Embryonic facial prominence (tissue), 1 donor: ENCODE measurements at regions not wholly inside any gene's neighbourhood (a gene's known extent, or its start where the extent isn't known, plus 50 kb on each side); places are given as distances from the start of the nearest gene placed in this dataset.

Source experiments
- DNase-seq: peaks from one replicate; pipeline ENCODE4 v3.0.0-alpha.2; 2016; ENCODE audit errors: extremely low spot score

DNA sequence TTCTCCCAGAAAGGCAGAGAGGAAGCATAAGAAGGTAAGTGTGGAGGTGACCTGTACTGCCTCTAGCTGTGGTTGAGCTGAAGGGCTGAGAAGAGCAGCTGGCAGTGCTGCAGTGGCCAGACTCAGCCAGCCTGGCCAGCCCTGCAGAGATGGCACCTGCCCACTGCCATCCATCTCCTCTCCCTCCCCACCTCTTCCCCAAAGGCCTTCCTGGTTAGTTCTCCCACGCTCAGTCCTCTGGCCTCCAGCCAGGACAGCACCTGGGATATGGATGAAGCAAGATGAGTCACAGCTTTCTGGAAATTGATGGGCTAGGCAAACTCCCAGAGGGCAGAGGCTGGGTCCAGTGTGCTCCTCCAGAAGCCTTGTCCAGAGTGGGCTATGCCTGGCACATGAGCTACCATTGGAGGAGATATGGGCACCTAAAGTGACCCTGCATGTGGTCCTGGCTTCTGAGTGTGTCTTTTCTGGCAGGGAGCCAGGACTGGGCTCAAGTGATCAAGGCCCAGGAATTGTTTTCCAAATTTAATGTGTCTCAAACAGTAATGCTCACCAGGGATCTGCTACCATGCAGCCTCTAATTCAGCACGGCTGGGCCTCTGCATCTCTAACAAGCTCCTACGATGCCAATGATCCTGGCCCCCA is 81.0 kb upstream of the CACUL1 start:
- no peak for DNase-seq

DNA sequence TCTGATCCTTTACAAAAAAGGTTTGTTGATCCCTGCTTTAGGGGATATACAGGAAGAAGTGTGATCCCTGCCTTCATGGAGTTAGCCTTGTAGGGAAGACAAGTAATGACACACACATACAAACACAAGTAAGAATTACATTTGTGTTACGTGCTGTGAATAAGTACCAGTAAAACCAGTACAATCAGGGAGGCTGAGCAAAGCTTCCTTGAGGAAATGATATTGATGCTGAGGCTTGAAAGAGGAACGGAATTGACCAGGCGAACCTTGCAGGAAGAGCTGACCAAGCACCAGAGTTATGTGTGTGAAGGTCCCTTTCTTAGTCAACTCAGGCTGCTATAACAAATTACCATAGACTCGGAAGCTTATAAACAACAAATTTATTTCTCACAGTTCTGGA is 83.6 kb upstream of the CACUL1 start:
- no peak for DNase-seq

- no peak for DNase-seq
These were observed 84.6 kb upstream of the CACUL1 start for GRCh38 chr10:118839348-118839747.

DNA sequence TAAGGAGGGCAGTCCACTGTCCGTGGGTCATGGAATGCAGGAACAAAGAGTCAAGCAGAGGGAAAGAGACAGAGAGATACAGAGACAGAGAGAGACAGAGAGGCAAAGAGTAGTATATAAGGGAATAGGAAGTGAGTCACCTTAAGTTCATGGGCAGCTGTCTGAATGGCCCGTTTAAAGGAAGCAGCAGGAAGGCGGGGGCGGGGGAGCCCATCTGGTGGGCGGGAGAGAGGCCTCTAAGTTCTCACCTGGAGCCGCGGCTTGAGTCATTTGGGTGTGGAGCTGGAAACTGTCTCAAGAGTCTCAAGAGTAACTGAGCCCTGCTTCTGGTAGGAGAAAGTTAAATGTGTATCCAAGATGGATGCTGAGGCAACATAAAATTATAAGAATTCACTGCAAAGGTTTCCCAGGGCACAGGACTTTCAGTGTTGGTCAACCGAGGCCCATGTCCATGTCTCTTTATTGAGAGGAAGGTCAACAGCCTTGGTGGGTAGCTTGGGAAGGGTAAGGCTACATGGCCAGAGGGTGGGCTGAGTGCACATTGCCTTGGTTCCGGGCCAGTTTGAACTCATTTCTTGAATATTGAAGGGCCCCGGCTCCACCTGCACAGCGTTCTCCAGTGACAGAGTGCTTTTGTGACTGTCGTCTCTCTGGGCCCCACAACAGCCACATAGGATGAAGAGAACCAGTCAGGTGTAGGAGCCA is 85.5 kb upstream of the CACUL1 start:
- DNase-seq, result no peak

DNA sequence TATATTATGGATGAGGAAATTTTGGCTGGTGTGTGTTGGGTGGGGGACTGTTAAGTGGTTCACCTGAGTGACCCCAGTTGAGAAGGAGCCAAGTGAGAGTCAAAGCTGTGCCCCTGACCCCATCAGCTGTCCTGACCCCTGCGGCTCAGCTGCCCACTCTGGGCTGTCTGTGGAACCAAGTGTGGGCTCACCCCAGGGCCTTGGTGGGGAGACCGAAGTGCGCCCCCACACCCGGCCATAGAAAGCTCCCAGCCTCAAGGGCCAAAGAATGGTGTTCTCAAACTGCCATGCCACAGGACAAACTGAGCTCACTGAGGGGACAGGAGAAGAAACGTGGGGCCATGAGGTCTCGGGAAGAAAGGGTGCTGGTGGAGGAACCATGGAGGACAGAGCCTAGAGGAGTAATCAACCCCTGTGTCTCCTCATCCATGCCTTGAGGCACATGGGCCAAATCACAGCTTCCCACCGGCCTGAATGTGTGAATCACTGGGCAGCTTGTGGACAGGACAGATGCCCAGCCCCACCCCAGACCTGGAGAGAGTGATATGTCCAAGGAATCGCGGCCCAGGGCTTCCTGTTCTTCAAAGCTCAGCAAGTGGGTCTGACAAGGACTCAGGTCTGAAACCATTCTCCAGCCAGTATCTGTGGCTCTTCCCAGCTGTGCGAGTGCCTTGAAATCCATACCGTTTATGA is 86.2 kb upstream of the CACUL1 start:
- no peak for DNase-seq

GRCh38 chr10:118841881-118842605 is 87.3 kb upstream of the CACUL1 start:
- no peak for DNase-seq

- DNase-seq, result no peak
These were observed 88.3 kb upstream of the CACUL1 start for GRCh38 chr10:118842843-118843624.

- no peak for DNase-seq
These were observed 89.0 kb upstream of the CACUL1 start for GRCh38 chr10:118843647-118844265.

DNA sequence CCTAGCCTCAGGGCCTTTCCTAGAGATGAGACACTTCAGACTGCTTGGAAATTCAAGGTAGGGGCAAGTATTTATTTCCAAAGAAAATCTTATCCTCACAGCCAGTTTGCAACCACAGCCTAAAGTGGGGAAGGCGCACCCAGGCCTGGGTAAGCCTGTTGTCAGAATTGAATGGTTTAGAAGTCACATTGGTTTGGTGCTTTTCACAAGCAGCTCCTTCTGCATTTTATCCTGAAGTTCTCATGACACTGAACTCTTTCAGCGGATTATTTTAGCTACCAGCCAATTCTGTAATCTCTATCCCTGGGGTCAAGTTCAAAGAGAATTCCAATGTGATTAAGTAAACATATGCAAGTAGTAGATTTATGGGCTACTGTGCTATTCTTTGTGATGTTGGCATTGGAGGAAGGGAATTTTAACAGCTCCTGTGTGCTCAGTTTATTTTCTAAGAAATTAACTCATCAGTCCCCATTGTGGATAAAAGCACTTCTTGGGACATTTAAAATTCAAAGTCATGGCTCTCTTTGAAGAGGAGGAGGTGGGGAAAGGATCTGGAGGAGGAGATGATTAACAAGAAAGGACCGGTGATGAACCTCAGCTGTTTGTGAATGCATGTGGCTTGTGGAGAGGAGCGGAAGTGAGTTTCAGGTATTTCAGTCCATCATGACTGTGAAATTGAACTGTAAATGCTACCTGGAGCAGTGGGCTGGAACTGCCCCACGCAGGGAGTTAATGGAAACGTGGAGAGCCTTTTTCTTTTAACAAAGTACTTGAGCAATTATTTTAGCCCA is 90.2 kb upstream of the CACUL1 start:
- DNase-seq, result no peak

GRCh38 chr10:118845776-118846175 is 91.0 kb upstream of the CACUL1 start:
- DNase-seq, result no peak

DNA sequence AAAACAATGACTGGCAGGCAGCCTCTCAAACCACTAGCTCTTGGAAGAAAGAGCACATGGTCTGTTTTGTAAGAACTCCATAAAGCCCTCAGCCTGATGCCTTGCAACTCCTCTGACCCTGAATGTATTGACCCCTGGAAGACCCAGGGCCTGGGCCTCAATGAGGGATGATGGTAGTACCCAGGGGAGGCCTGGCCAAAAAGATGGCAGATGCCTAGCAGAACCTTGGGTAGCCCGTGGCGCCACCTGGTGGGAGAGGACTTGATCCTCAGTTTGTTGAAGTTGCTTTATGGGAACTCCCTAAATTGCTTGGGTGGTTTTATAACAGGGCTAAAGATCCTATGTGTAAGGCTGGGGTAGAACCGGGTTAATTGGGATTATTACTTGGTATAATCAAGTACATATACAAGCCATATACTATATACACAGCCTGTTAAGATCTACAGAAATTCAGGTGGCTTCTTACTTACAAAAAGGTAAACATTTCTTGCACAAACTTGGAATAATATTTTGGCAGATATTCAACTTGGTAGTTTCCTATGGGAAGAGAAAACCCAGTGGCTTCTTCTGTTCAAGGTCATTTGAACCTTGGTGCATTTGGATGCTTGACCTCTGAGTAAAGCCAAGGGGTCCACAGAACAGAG is 95.8 kb upstream of the CACUL1 start:
- no peak for DNase-seq

- DNase-seq, result no peak
These were observed 96.6 kb upstream of the CACUL1 start for GRCh38 chr10:118851062-118852035.

- DNase-seq, result no peak
These were observed 99.1 kb upstream of the CACUL1 start for GRCh38 chr10:118853916-118854315.

- DNase-seq, result no peak
These were observed 101.3 kb upstream of the CACUL1 start for GRCh38 chr10:118856106-118856505.

GRCh38 chr10:118865998-118866693 is 111.4 kb upstream of the CACUL1 start:
- DNase-seq, result no peak

- no peak for DNase-seq
These were observed 113.0 kb upstream of the CACUL1 start for GRCh38 chr10:118867768-118868167.

GRCh38 chr10:118868589-118868988 is 113.8 kb upstream of the CACUL1 start:
- DNase-seq, result no peak
